ENCODE measurements at regions not wholly inside any gene's neighbourhood (a gene's known extent, or its start where the extent isn't known, plus 50 kb on each side); places are given as distances from the start of the nearest gene placed in this dataset.
A peak's percentile ranks its signal among the peaks of the same experiment; 100 is the strongest.
"Not testable (repeated sequence)": the region's sequence is repeated elsewhere in the genome, so short reads cannot be mapped to it uniquely, and the experiment has no call there.

DNA sequence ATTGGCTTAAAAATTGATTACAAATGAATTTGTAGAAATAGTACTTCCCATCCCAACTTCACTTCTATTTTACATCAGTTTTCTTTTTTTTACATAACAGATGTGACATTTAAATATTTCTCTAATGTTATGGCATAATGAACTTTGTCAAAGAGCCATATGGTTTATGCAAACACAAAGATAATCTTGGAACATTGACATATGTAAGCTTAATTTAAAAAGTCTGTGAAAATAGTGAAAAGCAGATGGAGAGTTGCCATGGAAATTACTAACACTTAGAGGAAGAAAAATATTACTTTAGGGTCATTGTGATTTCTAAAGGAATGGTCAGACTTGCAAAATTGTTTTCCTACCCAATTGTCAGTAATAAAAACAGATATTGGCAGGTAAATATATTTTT, 232.4 kb downstream of the AEBP2 start:
- ATAC-seq = no peak

DNA sequence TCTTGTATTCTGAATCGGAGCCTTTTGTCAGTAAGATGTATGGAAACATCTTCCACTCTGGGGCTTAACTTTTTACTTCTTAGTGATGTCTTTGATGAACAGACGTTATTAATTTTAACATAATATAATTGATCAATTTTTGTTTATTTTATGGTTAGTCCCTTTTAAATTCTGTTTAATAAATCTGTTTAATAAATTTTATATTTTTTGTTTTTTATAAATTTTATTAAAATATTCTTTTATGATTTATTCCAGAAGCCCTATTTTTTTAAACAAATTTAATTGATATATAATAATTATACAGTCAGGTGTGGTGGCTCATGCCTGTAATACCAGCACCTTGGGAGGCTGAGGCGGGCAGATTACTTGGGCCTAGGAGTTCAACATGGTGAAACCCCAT, 235.1 kb downstream of the AEBP2 start:
- ATAC-seq = no peak

DNA sequence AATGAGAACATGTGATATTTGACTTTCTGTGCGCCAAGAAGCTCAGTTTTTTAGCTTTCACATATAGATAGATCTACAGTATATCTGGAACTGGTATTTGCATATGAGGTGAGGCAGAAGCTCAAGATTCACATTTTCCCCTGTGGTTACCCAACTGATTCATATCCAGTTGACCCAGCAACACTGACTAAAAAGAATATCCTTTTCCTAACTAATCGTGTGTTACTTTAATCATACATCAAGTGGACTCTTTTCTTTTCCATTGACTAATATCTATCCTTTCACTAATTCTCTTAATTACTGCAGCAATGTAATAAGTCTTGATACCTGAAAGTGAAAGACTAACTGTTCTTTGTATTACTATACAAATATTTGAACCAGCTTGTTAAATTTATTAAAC, 236.1 kb downstream of the AEBP2 start:
- no peak for ATAC-seq

DNA sequence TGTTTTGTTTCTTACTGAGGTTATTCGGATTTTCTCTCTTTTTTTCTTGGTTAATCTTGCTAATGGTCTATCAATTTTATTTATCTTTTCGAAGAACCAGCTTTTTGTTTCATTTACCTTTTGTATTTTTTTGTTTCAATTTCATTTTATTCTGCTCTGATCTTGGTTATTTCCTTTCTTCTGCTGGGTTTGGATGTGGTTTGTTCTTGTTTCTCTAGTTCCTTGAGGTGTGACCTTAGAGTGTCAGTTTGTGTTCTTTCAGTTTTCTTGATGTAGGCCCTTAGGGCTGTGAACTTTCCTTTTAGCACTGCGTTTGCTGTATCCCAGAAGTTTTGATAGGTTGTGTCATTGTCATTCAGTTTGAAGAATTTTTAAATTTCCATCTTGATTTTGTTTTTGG, 239.2 kb downstream of the AEBP2 start:
- not testable (repeated sequence) for ATAC-seq

DNA sequence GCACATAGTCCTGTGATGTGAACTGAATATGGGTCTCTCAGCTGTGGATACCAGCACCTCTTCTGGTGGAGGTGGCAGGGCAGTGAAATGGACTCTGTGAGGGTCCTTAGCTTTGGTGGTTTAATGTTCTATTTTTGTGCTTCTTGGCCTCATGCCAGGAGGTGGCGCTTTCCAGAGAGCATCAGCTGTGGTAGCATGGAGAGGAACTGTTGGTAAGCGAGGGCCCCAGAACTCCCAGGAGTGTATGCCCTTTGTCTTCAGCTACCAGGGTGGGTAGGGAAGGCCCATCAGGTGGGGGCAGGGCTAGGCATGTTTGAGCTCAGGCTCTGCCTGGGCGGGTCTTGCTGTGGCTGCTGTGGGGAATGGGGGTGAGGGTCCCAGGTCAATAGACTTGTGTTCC, 241.7 kb downstream of the AEBP2 start:
- ATAC-seq = no peak

DNA sequence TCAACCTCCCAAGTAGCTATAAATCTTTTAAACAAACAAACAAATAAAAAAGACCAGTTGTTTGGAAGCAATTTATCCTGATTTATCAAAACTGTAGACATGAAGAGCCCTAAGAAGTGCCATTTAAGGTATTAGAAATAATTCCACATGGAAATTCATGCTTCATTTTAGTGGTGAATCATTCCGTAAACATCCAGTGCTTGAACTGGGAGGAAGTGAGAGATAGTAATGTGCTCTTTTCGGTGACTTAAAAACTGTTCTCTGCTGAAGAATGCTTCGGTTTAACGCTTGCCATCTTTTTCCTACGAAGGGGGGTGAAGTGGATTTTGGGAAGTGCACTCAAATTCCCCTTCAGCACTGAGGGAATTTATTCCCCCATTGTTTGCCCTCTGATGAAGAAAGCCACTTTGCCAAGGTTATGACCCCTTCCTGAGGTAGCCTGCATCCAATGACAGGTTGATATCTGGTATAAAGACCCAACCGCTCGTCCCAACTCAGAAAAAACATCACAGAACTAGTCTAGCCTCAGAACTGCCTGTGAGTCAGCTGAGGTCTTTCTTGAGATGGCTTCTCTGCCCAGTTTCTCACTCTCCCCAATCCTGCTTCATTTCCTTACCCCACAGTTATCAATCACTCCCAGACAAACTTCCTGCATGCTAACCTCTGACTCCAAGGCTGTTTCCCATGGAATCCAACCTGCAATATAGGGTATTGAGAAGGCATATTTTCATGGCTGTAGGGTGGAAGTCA, 244.1 kb downstream of the AEBP2 start:
- ATAC-seq = no peak

DNA sequence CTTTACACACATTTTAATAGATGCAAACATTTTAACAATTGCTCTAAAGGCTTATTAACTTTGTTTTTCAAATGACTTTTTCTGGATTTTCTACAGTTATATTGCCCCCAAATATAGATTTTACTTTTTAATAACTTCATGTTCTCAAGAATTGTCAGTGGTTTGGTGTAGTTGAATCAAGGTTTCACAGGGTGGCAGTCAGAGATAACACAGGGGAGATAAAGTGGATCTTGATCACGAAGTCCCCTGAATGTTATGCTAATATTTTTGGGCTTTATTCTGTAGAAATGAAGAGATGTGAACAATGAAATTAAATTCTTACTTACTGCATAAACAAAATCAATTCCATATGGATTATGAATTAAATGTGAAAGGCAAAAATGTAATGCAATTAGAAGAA, 248.1 kb downstream of the AEBP2 start:
- ATAC-seq = no peak

DNA sequence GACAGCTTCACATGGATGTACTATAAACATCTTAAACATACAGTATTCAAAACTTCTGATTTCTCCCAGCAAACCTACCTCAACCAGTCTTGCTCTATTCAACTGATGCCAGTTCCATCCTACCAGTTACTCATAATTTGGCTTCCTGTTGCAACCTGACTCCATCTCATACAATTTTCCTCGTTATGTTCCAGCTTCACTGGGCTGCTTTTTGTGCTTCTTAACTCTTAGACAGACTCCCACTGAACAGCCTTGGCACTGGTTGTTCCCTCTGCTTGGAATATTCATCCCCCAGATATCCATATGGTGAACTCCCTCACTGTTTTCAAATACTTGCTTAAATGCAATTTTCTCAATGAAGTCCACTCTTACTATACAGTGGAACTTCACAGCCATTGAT, 249.2 kb downstream of the AEBP2 start:
- peak; percentile 54 for ATAC-seq

DNA sequence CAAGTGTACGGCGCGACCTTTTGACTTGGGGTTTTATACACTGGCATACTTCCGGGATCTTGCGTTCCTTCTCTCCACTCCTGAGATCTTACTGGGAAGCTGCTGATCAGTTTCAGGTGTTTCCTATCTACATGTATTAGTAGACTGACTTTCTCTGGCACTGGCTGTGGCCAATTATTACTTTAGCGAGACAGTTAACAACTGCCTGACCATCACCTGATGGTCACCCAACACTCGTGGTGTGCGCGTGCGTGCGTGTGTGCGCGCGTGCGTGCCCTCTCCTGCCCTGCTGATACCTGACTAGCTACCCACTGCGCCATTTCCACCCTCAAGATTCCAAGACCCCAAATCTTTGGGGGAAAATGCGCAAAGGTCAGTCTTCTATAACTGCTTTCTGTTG, 249.9 kb downstream of the AEBP2 start:
- peak; percentile 25 for ATAC-seq

DNA sequence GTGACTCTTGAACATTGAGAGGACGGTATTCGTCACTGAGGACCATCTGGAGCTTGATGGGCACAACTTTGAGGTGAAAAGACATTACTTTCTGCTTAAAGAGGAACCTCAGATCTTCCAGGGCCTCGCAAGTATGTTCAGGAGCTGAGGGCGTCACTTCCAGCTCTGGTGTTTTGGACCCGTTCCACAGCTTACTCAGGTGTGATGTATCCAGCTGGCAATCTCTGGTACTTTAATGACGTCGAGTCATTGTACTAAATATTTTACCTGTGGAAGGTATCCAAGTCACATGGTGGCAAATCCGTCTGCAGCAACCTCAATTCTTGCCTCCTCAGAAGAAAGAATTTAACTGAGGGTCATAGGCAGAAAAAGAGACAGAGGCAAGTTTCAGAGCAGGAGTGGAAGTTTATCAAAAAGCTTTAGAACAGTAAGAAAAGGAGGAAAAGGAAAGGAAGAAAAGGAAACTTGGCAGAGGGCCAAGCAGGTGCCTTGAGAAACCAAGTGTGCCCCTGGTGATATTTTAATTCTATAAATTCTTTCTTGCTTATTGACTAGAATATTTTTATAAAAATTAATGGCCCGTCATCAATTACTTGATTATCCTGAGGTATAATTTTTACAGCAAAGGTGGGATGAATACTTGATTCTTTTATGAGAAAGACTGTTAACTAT, 250.6 kb downstream of the AEBP2 start:
- peak; percentile 98 for ATAC-seq

DNA sequence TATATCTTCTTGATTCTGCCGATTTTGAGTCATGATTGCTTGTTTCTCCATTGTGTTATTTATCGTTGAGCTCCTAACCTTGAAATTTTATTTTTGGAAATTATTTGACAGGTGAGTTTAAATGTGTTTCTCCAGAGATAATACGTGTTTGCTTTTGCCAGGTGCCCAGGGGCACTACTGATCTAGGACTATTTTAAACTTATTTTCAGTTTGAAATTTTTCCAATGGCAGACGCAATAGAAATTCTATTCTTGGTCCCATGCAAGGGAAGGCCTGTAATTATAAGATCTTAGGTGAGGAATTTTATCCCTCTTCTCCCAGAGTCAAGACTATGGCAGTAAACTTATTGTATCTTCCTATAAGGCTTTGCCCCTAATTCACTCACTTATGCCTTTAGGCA, 252.8 kb downstream of the AEBP2 start:
- no peak for ATAC-seq

DNA sequence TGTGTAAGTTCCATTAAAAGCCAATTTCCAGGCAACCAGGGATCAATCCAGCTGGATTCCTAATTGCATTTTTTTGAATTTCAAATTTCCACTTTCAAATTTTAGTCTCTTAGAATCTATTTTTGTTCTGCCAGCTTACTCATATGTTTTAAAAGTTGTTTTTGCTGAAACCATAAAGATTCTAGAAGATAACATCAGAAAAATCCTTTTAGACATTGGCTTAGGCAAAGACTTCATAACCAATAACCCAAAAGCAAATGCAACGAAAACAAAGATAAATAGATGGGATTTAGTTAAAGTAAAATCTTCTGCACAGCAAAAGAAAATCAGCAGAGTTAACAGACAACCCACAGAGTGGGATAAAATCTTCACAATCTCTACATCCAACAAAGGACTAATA, 253.3 kb downstream of the AEBP2 start:
- no peak for ATAC-seq

DNA sequence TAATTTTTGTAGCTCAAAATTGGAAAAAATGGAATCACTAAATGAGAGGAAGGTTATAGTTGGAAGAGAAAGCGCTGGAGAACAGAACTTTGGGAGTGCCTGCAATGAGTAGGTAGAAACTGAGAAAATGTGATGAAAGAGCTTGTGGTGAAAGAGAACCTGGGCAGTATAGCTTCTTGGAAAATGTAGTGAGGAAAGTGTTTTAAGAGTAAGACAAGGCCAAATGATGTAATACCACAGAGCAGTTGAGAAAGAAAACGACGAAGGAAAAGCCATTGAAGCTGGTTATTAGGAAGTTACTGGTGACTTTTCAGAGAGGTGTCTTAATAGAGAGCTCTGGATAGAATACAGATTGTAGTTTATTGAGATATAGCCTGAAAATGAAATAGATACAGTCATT, 255.3 kb downstream of the AEBP2 start:
- ATAC-seq = no peak

DNA sequence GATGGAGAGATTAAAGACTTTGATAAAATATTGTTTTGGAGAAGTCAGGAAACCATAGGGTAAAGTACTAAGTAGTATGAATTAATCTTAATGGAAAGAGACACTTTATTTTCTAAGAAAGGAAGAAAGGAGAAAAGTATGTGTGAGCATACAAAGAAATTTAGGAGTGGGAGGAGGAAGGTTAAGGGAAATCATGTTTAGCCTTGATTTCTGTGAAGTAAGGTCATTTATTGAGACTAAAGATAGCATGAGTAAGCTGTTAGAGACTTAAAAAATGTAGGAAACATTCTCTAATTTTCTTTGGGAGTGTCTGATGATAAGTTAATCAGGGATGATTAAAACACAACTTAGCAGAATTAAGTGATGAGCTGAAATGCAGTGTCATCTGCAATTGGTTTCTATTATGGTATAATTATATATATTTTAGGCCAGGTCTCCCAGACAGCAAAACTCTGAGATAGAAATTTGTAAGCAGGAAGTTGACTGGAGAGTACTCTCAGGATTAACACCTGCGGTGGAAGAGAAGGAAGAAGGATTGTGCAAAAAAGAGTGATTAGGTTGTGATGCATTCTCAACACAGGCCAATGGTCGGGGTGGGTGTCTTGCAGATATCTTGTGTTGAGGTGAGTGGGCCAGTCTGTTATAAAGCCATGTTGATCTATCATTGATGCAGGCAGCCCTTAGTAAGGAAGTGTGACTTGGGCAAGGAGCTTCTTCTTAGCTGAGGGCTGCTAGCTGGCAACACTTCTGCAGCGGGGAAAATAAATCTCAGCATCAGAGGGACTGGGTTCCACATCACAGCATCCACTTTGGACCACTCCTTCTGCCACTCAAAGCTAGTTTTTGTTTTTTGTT, 256.2 kb downstream of the AEBP2 start:
- no peak for ATAC-seq

DNA sequence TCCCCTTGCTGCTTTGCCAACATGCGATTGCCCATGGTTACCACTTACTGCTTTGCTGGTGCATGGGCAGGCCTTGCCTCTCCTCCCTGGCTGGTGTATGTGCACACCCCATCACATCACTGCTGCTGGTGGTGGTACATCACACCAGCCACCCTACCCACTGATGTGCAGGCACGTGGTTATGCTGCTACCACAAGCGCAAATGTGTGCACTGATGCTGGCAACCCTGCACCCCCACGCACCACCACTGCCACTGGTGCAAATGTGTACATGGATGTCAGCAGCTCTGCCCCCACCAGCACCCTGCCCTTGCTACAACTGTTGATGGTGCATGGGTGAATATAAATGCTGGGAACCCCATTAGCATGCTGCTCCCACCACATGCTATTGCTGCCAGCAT, 261.7 kb downstream of the AEBP2 start:
- no peak for ATAC-seq

DNA sequence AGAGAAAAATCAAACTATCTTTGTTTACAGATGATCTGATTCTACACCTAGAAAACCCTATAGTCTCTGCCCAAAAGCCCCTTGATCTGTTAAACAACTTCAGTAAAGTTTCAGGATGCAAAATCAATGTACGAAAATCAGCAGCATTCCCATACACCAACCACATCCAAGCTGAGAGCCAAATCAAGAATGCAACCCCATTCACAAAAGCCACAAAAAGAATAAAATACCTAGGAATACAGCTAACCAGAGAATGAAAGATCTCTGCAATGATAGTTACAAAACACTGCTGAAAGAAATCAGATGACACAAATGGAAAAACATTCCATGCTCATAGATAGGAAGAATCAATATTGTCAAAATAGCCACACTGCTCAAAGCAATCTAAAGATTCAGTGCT, 265.7 kb downstream of the AEBP2 start:
- no peak for ATAC-seq

DNA sequence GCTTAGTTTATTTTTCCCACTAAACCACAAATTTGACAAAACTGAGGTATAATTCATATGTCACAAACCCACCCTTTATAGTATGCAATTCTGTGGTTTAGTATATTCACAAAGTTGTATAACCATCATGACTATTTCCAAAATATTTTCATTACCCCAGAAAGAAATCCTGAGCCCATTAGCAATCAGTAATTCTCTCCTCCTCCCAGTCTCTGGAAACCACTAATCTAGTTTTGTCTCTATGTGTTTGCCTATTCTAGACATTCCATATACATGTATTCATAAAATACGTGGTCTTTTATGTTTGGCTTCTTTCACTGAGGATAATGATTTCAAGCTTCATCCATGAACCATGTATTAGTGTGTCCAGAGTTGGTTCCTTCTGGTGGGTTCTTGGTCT, 267.6 kb downstream of the AEBP2 start:
- ATAC-seq = no peak

DNA sequence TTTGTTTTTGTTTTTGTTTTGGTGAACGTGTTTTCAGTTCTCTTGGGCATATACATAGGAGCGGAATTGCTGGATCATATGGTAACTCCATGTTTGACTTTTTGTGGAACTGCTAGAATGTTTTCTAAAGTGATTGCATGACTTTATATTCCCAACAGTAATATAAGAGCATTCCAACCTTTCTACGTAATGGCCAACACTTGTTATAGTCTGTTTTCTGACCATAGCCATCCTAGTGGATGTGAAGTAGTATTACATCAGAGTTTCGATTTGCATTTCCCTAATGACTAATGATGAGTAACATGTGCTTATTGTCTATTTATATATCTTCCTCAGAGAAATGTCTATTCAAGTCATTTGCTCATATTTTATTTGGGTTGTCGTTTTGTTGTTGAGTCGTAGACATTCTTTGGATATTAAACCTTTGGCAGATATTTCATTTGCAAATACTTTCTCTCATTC, 268.7 kb downstream of the AEBP2 start:
- ATAC-seq = peak; percentile 62

DNA sequence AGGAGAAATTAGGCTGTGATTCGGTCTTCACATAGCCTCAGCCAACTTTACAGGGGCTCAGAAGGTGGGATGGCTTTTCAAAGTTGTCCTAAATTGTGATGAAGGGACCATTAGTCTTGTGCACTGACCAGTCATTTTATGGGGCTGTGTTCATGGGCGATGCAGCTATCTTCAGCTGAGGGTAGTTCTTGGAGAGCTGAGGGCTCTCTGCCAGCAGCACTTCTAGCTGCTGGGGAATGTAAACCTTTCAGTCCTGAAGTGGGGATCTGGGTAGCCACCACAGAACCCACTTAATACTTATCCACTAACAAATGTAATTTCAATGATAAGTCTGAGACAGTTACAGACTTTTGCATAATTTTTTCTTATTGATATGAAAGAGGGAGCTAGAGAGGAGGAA, 270.6 kb downstream of the AEBP2 start:
- no peak for ATAC-seq

DNA sequence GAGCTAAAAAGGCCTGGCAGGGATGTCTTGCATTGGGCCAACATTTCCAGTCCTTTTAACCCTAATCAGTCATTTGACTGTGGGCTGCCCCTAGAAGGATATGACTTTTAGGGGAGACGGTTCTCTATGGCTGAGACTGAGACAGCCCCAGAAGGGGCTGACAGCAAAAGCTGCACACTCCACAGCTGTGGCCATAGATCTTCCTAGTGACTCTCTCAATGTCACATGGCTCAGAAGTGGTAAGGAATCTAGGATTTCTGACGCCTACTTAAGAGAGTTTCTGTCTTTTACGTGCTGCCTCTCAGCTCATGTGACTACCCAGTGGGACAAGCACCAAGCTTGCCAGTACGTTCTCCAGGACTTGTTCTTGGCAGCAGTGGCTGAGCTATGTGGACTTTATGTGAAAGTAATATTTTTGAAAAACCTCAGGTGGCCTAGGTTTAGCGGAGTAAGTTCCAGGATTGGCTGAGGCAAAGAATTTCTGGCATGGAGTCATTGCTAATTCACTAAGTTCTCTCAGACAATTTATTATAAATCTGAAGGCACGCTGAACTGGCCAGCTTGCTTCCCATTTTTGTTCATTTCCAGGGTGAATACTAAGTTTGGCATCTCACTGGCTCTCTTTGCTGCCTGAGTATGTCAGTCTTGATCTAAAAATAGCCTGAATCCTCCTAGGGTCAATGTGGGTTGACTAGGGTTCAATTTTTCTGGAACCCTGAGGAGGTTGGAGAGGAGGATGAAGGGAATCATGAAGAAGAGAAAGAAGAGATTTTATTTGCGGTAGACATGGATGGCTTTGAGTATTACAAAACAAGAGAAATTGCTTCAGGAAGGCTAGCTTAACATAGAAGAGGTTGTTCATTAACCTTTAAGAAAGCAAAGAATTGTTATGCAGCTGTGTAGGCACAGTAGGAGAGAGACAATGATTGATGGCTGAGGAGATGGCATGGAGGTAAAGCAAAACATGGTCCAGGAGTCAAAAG, 271.8 kb downstream of the AEBP2 start:
- no peak for ATAC-seq

DNA sequence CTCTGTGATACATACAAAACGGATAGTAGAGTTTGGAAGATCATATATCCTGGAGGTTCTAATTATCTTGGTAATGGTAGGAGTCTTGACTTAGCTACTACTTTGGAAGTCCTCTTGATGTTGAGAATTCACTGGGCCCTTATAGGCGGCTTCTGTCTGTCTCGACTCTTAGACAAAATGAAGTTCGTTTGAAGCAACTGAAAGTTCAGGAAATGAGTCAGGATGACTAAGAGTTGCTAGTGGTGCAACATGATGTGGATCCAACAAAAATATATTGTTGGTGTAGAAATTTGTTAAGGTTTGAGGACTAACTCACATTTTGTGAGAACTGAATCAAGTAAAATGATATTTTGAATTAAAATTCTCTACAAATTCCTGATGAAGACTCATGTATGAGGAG, 272.7 kb downstream of the AEBP2 start:
- ATAC-seq = peak; percentile 54

DNA sequence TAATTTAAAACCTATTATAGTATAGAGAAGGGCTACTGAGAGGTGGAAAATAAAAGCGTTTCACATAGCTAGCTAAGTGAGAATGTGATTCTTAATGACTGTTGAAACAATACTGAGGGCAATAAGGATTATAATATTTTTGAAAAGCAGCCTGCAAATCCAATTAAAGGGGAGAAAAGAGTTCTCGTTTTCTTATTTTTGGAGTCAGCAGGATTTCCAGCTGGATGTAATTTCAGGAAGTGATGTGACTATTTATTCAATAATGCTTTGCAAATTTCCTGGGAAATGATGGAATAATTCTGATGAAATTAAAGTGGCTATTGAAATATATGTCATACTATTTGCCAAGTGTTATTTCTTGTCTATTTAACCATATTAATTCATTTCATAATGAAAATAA, 279.1 kb downstream of the AEBP2 start:
- no peak for ATAC-seq

All from esophagus mucosa (tissue), 1 donor.